HG02610 (cell line): ENCODE measurements at regions not wholly inside any gene's neighbourhood (a gene's known extent, or its start where the extent isn't known, plus 50 kb on each side); places are given as distances from the start of the nearest gene placed in this dataset.

Source experiments
- ATAC-seq: cut with Tn5 transposase; IDR thresholded peaks from one replicate; pipeline ENCODE4 v1.9.1; 2021; ENCODE audit warnings: mild to moderate bottlenecking, moderate library complexity; ENCODE audit not compliant: unreplicated experiment

DNA sequence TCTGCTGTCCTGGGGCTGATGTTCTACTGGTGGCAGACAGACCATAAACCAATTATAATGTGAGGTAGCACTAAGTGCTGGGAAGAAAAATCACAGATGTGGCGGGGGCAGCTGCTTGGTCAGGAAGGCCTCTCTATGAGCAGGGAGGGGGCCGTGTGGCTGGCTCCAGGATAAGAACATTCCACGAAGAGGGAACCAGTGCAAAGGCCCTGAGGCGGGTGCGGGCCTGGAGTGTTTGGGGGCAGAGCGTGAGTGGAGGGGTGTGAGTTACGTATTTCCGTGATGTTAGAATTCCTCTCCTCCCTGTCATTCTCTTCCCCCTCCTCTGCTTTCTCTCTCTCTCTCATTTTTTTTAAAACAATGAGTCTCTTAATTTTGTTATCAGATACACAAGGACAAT lies 67.2 kb downstream of the CEBPB start:
- ATAC-seq, result no peak

DNA sequence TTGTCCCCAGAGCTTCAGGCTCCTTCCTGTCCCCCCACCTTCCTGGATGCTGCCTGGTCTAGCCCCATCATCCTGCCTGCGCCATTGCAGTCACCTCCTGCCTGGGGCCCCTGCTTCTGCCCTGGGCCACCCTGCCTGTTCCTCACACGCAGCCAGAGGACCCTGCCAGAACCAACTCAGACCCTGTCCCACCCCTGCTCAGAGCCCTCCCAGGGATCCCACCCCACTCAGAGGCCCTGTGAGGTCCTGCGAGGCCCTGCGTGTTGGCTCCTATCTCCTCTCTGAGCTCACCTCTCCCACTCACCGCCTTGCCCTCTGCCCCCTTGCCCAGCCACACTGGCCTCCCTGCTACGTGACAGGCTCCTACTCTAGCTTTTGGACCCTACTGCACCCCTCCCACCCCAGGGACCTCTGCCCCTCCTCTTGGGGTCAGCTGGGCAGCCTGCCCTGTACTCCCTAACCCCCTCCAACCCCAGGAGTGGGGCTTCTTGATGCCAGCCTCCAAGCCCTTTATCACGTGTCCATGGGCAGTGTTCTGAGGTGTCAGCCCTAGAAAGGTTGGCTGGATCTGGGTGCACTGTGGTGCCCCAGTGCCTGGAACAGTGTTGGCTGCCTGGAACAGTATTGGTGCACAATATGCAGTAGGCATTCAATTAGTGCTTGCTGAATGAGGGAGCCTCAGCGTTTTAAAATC lies 68.3 kb downstream of the CEBPB start:
- no peak for ATAC-seq

GRCh38 chr20:50259705-50260478 lies 69.3 kb downstream of the CEBPB start:
- no peak for ATAC-seq

DNA sequence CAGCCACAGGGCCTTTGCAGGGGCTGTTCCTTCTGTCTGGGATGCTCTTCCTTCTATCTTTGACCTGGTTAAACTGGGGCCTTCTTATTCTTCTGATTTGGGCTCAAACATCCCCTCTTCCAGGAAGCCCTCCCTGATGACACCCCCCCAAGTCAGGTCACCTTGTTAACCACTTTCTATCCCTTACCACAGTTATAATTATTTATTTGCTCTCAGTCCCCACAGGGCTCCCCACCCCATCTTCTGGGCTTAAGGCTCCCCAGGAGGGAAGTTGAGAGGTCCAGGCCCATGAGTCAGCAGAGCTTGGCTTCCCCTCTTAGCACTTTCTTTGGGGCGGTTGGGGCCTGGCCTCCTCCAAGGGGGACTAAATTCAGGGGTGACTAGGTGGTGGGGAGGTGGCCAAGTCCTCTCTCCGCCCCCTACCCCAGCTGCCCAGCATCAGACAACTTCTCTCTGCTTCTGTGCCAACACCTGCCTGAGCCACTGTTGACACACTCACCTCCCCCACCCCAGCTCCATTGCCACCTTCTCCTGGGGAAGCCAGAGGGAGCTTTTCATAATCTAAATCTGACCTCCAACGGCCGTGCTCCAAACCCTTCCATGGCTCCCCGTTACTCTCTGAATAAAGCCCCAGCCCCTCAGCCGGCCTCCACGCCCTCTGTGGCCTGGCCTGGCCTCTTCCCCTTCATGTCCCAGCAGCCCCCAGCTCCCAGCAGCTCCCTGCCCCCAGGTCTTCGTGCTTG lies 70.0 kb downstream of the CEBPB start:
- no peak for ATAC-seq

DNA sequence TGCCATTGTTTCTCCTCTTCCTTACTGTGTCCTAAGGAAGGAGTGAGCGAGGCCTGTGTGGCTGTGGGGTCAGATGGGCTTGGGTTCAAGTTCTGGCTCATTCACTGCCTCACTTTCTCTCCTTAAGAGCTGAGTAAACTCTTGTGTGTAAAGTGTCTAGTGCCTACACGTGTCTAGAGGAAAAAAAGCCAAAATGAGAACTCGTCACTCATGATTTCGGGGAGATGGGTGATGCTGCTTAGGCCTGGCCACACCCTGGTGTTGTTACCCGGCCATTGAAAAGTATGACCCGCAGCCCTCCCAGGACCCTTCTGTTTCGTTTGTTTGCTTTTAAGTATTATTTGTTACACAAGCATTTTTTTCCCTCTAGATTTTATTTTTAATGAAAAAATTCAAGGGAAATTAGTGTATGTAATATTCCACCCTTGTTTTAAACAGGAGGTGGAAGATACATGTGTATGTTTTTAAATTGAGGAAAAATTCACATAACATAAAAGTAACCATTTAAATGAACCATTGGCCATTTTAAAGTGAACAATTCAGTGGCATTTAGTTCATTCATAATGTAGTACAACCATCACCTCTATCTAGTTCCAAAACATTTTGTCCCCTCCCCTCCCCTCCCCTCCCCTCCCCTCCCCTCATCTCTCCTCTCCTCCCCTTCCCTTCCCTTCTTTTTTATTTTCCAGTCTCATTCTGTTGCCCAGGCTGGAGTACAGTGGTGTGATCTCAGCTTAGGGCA lies 71.0 kb downstream of the CEBPB start:
- no peak for ATAC-seq

DNA sequence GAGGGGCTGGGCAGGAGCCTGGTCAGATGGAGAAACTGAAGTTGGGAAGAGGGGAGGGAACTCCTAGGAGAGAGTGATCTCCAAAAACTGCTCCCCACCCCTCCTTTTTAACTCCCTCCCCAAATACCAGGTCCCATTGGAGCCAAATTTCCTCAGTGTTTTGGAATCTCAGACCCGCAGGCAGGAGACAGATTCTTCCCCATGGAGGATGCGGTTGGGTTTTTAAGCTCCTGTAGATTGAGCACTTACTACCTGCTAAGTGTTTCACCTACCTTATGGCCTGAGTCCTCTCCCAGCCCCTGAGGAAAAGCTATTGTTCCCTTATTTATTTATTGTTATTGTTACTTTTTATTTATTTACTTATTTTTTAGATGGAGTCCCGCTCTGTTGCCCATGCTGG lies 73.2 kb downstream of the CEBPB start:
- ATAC-seq, result no peak

- ATAC-seq, result no peak
Observed at GRCh38 chr20:50264534-50265145, 74.0 kb downstream of the CEBPB start.

DNA sequence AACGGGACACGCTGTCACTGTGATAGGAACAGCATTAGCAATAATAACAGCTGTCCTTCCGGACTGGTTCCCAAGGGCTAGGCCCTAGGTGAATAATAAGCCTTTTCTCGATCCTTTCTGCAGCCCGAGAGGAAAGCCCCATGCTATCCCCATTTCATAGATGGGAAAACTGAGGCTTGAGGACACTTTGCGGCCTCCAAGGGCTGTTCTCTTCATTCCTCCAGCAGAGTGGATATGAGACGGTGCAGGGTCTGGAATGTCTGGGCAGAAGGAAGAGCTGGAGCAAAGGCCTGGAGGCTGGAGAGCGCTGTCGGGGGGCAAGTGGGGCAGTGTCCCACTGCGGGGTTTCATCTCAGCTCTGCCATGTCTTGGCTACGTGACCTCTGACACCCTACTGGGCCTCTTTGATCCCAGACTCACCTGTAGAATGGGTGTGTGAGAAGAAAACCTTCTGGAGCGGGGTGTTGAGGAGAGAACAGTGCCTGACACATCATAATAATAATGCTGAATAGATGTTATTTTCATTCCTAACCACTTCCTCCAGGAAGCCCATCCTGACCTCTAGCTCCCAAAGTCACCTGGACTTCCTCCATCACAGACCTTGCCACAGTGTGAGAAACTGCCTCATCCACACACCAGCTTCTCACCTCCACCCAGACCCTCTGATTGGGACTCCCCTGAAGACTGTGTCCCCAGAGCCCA lies 74.8 kb downstream of the CEBPB start:
- ATAC-seq, result no peak

GRCh38 chr20:50266293-50267040 lies 75.8 kb downstream of the CEBPB start:
- no peak for ATAC-seq

GRCh38 chr20:50267041-50267865 lies 76.6 kb downstream of the CEBPB start:
- ATAC-seq, result no peak

- ATAC-seq, result no peak
Observed at GRCh38 chr20:50267866-50268219, 77.2 kb downstream of the CEBPB start.

DNA sequence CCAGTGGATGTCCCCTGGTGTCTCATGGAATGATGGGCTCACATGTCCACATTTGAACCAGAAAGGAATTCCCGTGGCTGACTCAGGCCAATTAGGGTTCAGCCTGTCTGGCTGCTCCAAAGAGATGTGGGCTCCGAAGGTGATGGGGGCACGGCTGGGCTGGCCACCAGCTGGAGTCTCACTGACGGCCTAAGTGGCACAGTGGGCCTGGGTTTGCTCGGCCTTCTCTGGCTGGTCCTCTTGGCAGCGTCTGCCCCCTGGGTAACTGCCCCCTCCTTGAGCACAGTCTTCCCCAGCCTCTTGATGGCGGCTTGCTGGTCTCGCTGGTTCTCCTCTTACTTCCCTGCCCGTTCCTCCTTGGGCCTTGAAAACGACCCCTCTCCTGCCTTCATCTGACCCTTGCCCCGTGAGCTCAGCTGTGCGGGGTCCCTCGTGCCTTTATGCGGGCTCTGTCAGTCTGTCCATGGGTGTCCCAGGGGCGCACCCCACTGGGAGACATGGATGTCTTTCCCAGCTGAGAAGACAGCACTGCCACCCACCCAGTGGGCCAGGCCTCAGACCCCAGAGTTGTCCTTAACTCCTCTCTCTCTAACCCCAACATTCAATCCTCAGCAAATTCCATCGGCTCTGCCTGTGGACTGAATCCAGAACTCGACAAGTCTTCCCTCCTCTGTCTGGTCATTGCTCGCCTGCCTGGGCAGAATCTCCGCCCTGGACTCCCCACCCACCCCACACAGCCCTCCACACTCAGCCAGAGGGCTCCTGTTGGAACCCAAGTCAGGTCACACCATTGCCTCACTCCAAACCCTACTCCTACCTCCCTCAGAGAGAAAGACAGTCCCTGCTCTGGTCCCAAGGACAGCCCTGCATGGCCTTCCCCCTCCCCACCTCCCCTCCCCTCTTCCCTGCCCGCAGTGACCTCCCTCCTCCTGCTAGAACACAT lies 78.7 kb downstream of the CEBPB start:
- no peak for ATAC-seq

DNA sequence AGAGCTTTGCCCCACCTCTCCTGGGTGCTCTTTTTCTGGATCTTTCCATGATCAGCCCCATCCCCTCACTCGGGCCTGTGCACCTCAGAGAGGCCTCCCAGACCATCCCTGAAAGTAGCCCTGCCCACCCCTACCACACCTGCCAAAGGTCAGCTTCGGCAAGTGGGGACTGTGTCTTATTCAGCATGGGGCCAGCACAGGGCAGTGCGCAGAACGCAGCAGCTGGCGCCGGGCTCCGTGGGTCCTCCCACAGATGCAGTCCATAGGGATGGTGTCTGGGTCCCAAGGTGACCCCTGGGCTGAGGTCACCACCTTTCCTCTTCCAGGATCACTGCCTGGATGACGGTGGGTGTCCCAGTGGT lies 79.4 kb downstream of the CEBPB start:
- no peak for ATAC-seq

DNA sequence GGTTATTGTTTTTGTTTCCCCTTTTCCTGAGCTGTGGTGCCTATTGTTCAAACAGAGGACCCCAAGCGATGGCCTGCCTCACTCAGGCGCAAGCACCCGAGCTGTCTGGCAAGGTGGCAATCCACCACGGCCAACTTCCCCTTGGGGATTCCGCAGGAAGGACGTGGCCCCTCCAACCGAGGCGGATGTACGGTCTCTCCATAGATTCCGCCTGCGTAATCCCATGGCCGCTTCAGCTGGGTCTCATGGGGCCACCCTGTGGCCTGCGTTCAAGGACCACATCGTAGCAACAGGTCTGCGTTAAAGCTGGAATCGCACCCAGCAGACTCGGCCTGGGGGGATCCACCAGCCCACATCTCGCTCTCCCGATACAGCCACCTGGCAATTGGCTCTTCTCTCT lies 79.9 kb downstream of the CEBPB start:
- no peak for ATAC-seq

GRCh38 chr20:50271176-50271575 lies 80.5 kb downstream of the CEBPB start:
- ATAC-seq, result no peak

GRCh38 chr20:50271612-50272011 lies 81.0 kb downstream of the CEBPB start:
- ATAC-seq, result no peak

DNA sequence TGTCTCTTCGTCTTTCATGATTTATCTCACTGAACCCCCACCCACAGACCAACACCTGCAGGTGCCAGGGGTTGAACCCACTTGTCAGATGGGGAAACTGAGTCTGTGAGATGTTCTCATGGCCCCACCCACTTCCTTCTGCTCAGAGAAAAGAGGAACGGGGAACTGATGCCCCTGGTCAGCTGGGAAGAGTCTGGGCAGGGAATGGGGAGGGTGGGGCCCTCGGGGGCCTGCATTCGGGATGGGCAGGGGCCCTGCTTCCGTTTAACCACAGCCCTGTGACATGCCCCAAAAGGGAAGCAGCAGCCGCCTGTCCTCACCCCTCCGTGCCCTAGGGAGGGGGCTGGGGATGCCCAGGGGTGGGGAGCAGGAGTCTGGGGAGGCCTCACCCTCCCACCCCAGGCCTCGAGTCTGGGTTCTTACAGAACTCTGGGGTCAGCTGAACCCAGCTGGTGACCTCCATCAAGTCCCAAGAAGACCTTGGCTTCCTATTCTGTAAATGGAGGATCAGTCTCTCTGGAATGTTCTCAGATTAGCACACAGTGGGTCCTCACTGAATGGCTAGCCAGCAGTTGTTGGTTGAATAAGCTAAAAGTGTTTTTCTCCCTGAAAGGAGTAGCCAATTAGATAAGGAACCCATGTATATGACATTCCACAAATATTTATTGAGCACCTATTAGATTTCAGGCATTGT lies 81.5 kb downstream of the CEBPB start:
- no peak for ATAC-seq
